Urinary bladder (tissue), 3 donors: ENCODE measurements at regions not wholly inside any gene's neighbourhood (a gene's known extent, or its start where the extent isn't known, plus 50 kb on each side); places are given as distances from the start of the nearest gene placed in this dataset.

ENCODE experiments used
- DNase-seq: peaks from one replicate; pipeline ENCODE4 v3.0.0-alpha.2; 2015; ENCODE audit errors: extremely low spot score
- H3K27ac ChIP-seq: one replicate; pipeline ENCODE4 v1.5.1; 2013; ENCODE audit warnings: low read depth, mild to moderate bottlenecking, moderate library complexity
- H3K36me3 ChIP-seq: one replicate; pipeline ENCODE4 v1.6.1; 2013; ENCODE audit warnings: mild to moderate bottlenecking, moderate library complexity; ENCODE audit not compliant: insufficient read depth
- H3K4me1 ChIP-seq: one replicate; pipeline ENCODE4 v1.6.1; 2013; ENCODE audit warnings: mild to moderate bottlenecking, moderate library complexity; ENCODE audit not compliant: insufficient read depth
- H3K4me3 ChIP-seq: one replicate; pipeline ENCODE4 v1.5.1; 2013; ENCODE audit warnings: low read depth, low read length
- WGBS: extraction: QIAGEN DNeasy Blood & Tissue Kit; methylation state at CpG from one replicate; pipeline ENCODE4 v1.1.7; 2013; 5-methylcytosine and 5-hydroxymethylcytosine counted together
- donor health status: healthy with polysubstance abuse.
- donor health status: healthy.

GRCh38 chr3:76365275-76365674 is 579.9 kb upstream of the ZNF717 start:
- Histone ChIP-seq H3K36me3 (no peaks in the 10 kb centered on the region), H3K4me1 (no peaks in the 10 kb centered on the region), H3K4me3 (no peak overlapping the region), H3K27ac (no peak overlapping the region)
- WGBS = 90% methylated on average over 3 of the region's 3 CpGs
- DNase-seq = no peak

GRCh38 chr3:76367281-76367680 is 581.9 kb upstream of the ZNF717 start:
- no peak overlapping the region for H3K27ac ChIP-seq
- H3K4me3 ChIP-seq = no peak overlapping the region
- WGBS = 38% methylated on average over 2 of the region's 2 CpGs

GRCh38 chr3:76369170-76369569 is 583.8 kb upstream of the ZNF717 start:
- no peak overlapping the region for H3K27ac ChIP-seq
- H3K4me3 ChIP-seq = no peak overlapping the region
- H3K36me3 ChIP-seq = no peaks in the 10 kb centered on the region
- WGBS = 67% methylated on average over 5 of the region's 5 CpGs
- DNase-seq = no peak
- no peaks in the 10 kb centered on the region for H3K4me1 ChIP-seq

More at GRCh38 chr3:76367281-76367680, 581.9 kb upstream of the ZNF717 start:
- DNase-seq = no peak
- Histone ChIP-seq H3K4me1 (no peaks in the 10 kb centered on the region), H3K36me3 (no peaks in the 10 kb centered on the region)

DNA sequence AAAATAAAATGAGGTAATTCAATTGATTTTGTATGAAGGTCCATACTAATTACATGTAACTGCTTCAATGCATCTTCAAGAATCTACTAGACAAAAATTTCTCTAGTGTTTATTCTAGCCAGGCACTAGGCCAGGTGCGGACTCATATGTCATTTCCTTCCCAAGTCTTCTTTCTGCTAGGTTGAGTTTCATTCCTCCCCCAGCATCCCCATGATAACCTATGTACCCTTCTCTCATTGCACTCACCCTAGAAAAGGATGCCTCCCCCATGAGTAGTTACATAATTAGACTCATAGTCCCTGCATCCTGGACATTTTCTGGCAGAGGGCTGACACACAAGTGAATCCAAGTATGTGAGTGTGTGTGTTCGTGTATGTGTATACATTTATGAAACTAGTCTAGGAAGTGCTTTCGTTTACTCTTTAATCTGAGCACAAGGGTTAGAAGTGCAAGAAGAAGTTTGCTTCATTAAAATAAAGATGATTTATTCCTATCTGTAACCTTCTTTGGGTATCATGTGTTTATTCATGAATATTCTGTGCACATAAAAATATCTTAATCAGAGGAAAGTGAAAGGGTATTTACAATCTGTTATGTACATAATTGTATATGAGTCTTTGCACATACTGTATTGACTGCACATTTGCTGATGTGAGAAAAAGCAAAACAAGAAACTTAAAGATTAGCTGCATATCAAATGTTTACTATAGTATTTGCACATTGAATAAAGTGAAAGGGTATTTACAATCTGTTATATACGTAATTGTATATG is 585.6 kb upstream of the ZNF717 start:
- H3K27ac ChIP-seq = no peak overlapping the region
- WGBS = 46% methylated on average over 4 of the region's 4 CpGs
- no peak overlapping the region for H3K4me3 ChIP-seq
- no peaks in the 10 kb centered on the region for H3K4me1 ChIP-seq
- DNase-seq = no peak
- no peaks in the 10 kb centered on the region for H3K36me3 ChIP-seq

- 87% methylated on average over 2 of the region's 2 CpGs for WGBS
These were observed 587.1 kb upstream of the ZNF717 start for GRCh38 chr3:76372497-76372896.

GRCh38 chr3:76377074-76377473 is 591.7 kb upstream of the ZNF717 start:
- no peaks in the 10 kb centered on the region for H3K4me1 ChIP-seq
- H3K27ac ChIP-seq = no peak overlapping the region
- no peak for DNase-seq
- WGBS = 78% methylated on average over 1 of the region's 1 CpG
- no peak overlapping the region for H3K4me3 ChIP-seq
- no peaks in the 10 kb centered on the region for H3K36me3 ChIP-seq

More at GRCh38 chr3:76372497-76372896, 587.1 kb upstream of the ZNF717 start:
- DNase-seq = no peak
- H3K36me3 ChIP-seq = no peaks in the 10 kb centered on the region
- no peaks in the 10 kb centered on the region for H3K4me1 ChIP-seq
- H3K4me3 ChIP-seq = no peak overlapping the region
- no peak overlapping the region for H3K27ac ChIP-seq

DNA sequence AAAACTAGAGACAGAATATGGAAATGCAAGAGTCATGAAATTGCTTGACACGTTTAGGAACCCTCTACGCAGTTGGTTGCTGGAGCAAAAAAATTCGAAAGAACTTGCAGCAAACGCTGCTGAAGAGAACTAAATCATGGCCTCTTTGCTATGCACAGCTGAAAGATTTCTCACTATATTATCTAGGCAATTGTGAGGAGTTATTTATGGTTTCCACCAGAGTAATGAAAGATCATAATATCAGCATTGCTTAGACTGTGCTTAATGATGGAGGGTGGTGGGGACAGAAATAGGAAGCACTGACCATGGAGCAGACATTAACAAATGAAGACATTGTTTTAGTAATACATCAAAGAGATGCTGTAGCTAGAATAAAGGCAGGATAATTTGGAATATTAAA is 593.4 kb upstream of the ZNF717 start:
- Histone ChIP-seq H3K27ac (no peak overlapping the region), H3K4me3 (no peak overlapping the region), H3K36me3 (no peaks in the 10 kb centered on the region), H3K4me1 (no peaks in the 10 kb centered on the region)
- 61% methylated on average over 4 of the region's 4 CpGs for WGBS
- DNase-seq = no peak

DNA sequence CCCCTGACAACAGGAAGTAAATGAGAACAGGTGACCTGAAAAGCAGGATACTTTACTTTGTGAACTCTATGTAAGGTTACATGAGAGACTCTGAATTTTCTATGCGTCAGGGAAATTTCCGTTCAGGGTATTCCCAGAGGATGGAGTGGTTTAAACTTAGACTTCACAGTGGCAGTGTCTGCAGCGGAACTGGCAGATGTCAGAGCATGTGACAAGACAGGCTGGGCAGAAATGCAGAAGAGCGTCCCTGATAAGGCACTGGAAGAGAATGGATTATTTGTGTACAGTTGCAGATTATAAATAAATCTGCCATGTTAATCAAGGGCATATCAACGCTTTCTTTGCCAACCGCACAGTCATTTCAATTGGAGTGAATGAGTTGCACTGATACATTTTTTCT is 598.4 kb upstream of the ZNF717 start:
- no peak overlapping the region for H3K27ac ChIP-seq
- no peaks in the 10 kb centered on the region for H3K36me3 ChIP-seq
- DNase-seq = no peak
- 79% methylated on average over 6 of the region's 6 CpGs for WGBS
- H3K4me1 ChIP-seq = no peaks in the 10 kb centered on the region
- no peak overlapping the region for H3K4me3 ChIP-seq

- Histone ChIP-seq H3K4me1 (no peaks in the 10 kb centered on the region), H3K36me3 (no peaks in the 10 kb centered on the region), H3K27ac (no peak overlapping the region), H3K4me3 (no peak overlapping the region)
- no peak for DNase-seq
- 81% methylated on average over 2 of the region's 2 CpGs for WGBS
These were observed 601.7 kb upstream of the ZNF717 start for GRCh38 chr3:76387000-76387399.

- no peaks in the 10 kb centered on the region for H3K36me3 ChIP-seq
- H3K4me3 ChIP-seq = no peak overlapping the region
- 43% methylated on average over 1 of the region's 1 CpG for WGBS
- no peaks in the 10 kb centered on the region for H3K4me1 ChIP-seq
- H3K27ac ChIP-seq = no peak overlapping the region
- no peak for DNase-seq
These were observed 614.8 kb upstream of the ZNF717 start for GRCh38 chr3:76400141-76400540.

- H3K4me1 ChIP-seq = no peaks in the 10 kb centered on the region
- WGBS = 52% methylated on average over 2 of the region's 2 CpGs
- H3K27ac ChIP-seq = no peak overlapping the region
- H3K4me3 ChIP-seq = no peak overlapping the region
- H3K36me3 ChIP-seq = no peaks in the 10 kb centered on the region
- DNase-seq = no peak
These were observed 617.6 kb upstream of the ZNF717 start for GRCh38 chr3:76402926-76403325.

- no peak overlapping the region for H3K4me3 ChIP-seq
- H3K4me1 ChIP-seq = no peaks in the 10 kb centered on the region
- no peak for DNase-seq
- H3K36me3 ChIP-seq = no peaks in the 10 kb centered on the region
- no peak overlapping the region for H3K27ac ChIP-seq
- WGBS = 19% methylated on average over 2 of the region's 2 CpGs
These were observed 618.2 kb upstream of the ZNF717 start for GRCh38 chr3:76403556-76403955.

GRCh38 chr3:76405196-76405595 is 619.8 kb upstream of the ZNF717 start:
- no peaks in the 10 kb centered on the region for H3K4me1 ChIP-seq
- no peak overlapping the region for H3K4me3 ChIP-seq
- no peak overlapping the region for H3K27ac ChIP-seq
- H3K36me3 ChIP-seq = no peaks in the 10 kb centered on the region
- 92% methylated on average over 1 of the region's 1 CpG for WGBS
- no peak for DNase-seq

DNA sequence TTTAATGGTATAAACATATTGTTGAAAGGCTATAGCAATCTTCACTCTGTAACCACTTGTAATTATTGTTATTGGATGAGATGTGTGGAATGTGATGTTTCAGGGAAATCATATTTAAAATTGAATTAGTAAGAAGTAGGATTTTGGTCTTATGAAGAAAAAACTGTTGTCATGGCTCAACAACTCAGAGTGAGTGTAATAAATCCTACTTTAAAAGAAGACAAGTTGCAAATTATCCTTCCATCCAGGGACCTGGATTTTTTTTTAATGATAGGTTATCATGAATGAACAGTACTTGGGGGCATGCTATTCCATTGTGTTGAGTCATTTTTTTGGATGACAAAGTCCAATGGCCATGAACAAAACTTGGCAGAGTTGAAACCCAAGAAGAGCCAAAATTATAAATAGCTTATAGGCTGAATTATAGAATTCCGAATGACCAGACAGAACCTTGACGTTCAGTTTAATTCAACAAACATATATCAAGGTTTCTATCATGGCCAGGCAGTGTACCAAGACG is 625.5 kb upstream of the ZNF717 start:
- 40% methylated on average over 3 of the region's 3 CpGs for WGBS
- no peak overlapping the region for H3K27ac ChIP-seq
- H3K4me1 ChIP-seq = no peaks in the 10 kb centered on the region
- H3K4me3 ChIP-seq = no peak overlapping the region
- no peak for DNase-seq
- H3K36me3 ChIP-seq = no peaks in the 10 kb centered on the region
